SK-N-MC (cell line): ENCODE measurements at regions not wholly inside any gene's neighbourhood (a gene's known extent, or its start where the extent isn't known, plus 50 kb on each side); places are given as distances from the start of the nearest gene placed in this dataset.

Source experiments
- DNase-seq: peaks from one replicate; pipeline ENCODE4 v3.0.0-alpha.2; 2011; ENCODE audit warnings: low read depth, low spot score
- H3K27ac ChIP-seq: fragments of 200-600 bp; sonication (generic); 2 replicates; pipeline ENCODE4 v1.5.1; 2016; ENCODE audit warnings: mixed run types
- H3K36me3 ChIP-seq: fragments of 200-600 bp; sonication (generic); 2 replicates; pipeline ENCODE4 v1.6.1; 2017; ENCODE audit warnings: antibody characterized with exemption, low read length, mixed read lengths; ENCODE audit not compliant: insufficient read depth
- H3K4me3 ChIP-seq: fragments of 200-600 bp; sonication (generic); 2 replicates; pipeline ENCODE4 v1.5.1; 2016
- H3K9ac ChIP-seq: fragments of 200-600 bp; sonication (generic); 2 replicates; pipeline ENCODE4 v1.8.0; 2017; ENCODE audit warnings: mixed run types, mixed read lengths; ENCODE audit not compliant: insufficient read length
- H3K9me3 ChIP-seq: fragments of 200-600 bp; sonication (generic); 2 replicates; pipeline ENCODE4 v1.6.1; 2017; ENCODE audit warnings: low read depth, mild to moderate bottlenecking, antibody characterized with exemption, low read length, moderate library complexity, mixed read lengths
- EZH2 ChIP-seq: fragments of 200-600 bp; sonication (generic); IDR thresholded peaks from one replicate; pipeline ENCODE4 v1.6.1; 2017; ENCODE audit warnings: antibody characterized with exemption
- FOXP2 ChIP-seq: optimal IDR thresholded peaks from 2 replicates; pipeline ENCODE3; 2011; ENCODE audit warnings: mild to moderate bottlenecking, moderate library complexity; ENCODE audit not compliant: insufficient read depth; ENCODE audit errors: extremely low read length, control extremely low read depth
- POLR2AphosphoS5 ChIP-seq: IDR thresholded peaks from 2 replicates; pipeline ENCODE4 v1.6.1; 2012; ENCODE audit warnings: mild to moderate bottlenecking, low read depth, low read length, borderline replicate concordance

DNA sequence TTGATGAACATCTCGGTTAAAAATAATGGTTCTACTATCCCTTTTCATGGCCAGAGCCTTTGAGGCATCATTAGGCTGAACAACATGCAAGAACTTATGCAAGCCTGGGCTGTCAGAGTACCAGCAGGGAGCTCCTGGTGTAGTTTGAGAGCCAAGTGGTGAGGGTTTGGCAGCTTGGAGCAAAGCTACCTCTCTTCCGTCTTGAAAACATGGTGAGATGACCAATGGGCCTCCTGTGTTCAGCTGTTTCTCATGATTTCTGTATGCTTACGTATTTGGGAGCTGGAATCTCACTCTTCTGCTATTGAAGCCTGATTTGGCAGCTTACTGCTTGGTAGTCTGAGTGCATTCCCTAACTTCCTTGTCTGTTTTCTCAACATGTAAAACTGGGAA is 150.4 kb downstream of the CXCL12 start:
- H3K36me3 ChIP-seq: no peaks in the 10 kb centered on the region
- H3K27ac ChIP-seq: no peak overlapping the region; the same call in 1 of the 2 replicates
- TF ChIP-seq POLR2AphosphoS5: no peak
- no peak overlapping the region for H3K9ac ChIP-seq
- DNase-seq: no peak
- H3K9me3 ChIP-seq: no peaks in the 10 kb centered on the region
- H3K4me3 ChIP-seq: no peak overlapping the region

DNA sequence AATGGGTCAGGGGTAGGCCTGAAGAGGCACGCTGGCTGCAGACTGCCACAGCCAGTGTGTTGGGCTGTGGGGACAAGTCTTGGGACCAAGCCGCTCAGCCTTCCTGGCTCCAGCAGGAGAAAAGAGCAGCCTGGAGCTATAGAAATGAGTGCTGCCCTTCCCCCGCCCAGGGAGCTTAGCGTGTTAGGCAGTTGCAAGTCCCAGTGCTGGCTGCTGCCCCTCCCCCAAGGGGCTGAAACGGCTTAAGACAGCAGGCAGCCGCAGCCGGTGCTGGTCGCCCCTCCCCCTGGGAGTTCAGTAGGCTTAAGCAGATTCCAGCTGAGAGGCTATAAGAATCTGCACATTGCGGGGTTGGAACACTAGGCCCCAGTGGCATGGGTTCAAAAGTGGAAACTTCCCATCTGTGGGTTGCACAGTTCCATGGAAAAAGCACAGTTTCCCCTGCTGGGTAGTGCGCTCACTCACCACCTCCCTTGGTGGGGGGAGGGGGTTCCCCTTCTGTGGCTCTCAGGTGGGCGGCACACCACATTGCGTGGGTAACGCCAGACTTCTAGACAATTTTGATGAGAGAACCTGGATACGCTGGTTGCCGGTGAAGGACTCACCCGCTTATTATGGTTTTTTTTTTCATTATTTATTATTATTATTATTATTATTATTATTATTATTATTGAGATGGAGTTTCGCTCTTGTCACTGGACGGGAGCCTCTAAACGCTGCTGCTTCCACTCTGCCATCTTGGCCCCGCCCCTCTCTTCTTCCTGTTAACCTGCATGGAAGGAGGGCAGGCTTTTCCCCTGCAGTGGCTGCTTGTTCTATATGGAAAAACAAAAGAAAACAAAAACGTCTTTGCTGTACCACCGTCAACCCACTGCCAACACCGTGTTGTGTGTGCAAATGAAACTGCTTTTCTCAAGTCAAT is 151.1 kb downstream of the CXCL12 start:
- Histone ChIP-seq H3K9ac (no peak overlapping the region), H3K9me3 (no peaks in the 10 kb centered on the region), H3K36me3 (no peaks in the 10 kb centered on the region), H3K27ac (no peak overlapping the region), H3K4me3 (no peak overlapping the region)
- no peak for TF ChIP-seq FOXP2
- no peak for TF ChIP-seq POLR2AphosphoS5
- no peak for TF ChIP-seq EZH2
- no peak for DNase-seq

DNA sequence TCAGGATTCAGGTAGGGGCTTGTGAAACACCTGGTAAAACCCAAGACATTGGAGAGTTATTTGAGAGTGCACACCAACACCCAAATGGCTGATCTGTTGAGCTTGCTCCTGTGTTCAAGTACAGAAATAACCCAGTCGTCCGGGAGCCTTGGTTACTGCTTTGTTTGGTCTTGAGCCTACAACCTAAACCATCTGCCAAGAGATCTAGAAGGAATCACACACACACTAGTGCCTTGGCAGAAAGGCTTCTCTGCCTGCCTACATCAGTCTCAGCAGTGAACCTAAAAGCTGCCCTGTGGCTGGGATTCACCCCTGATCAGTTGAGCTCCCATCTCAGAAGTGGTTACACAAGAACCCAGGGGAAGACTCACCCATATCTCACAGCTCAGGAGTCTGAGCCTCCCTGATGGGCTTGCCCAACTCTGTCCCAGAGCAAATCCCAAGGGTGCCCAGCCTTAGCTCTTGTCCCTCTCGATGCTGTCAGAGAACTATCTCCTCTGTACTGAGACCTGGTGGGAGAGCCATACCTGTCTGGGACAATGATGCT is 167.6 kb downstream of the CXCL12 start:
- H3K36me3 ChIP-seq: no peaks in the 10 kb centered on the region
- DNase-seq: no peak
- H3K4me3 ChIP-seq: no peak overlapping the region
- no peak for TF ChIP-seq POLR2AphosphoS5
- H3K27ac ChIP-seq: no peak overlapping the region
- H3K9me3 ChIP-seq: no peaks in the 10 kb centered on the region
- H3K9ac ChIP-seq: no peak overlapping the region

- Histone ChIP-seq H3K27ac (no peak overlapping the region), H3K36me3 (no peaks in the 10 kb centered on the region), H3K9ac (no peak overlapping the region), H3K9me3 (no peaks in the 10 kb centered on the region), H3K4me3 (no peak overlapping the region)
- DNase-seq: no peak
- TF ChIP-seq EZH2 (no peak), POLR2AphosphoS5 (no peak), FOXP2 (no peak)
Observed at GRCh38 chr10:44216073-44216472, 168.8 kb downstream of the CXCL12 start.

- no peak for DNase-seq
- no peak overlapping the region for H3K27ac ChIP-seq
Observed at GRCh38 chr10:44209811-44210210, 175.1 kb downstream of the CXCL12 start.

DNA sequence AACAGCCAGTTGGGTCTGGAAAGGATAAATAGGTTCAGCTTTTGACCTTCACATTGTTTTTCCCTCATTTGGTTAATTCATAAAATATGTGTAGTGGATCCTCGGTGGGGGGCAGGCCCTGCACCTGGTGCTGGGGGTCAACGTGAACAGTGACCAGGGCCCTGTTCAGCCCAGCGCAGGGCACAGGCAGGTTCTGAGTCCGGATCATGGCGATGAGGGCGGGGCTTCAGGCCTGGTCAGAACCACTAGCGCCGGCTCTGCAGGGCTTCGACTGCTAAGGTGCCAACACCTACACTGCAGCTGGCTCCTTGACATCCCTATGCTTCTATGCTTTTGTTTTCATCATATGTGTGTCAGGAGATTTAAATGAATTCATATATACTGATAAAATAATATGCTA is 177.7 kb downstream of the CXCL12 start:
- Histone ChIP-seq H3K4me3 (no peak overlapping the region), H3K27ac (no peak overlapping the region), H3K9me3 (no peaks in the 10 kb centered on the region), H3K36me3 (no peaks in the 10 kb centered on the region), H3K9ac (no peak overlapping the region)
- DNase-seq: no peak
- TF ChIP-seq FOXP2 (no peak), EZH2 (no peak), POLR2AphosphoS5 (no peak)

More at GRCh38 chr10:44209811-44210210, 175.1 kb downstream of the CXCL12 start:
- TF ChIP-seq FOXP2: no peak
- no peak for TF ChIP-seq POLR2AphosphoS5
- TF ChIP-seq EZH2: no peak
- no peak overlapping the region for H3K4me3 ChIP-seq
- no peaks in the 10 kb centered on the region for H3K36me3 ChIP-seq
- H3K9me3 ChIP-seq: no peaks in the 10 kb centered on the region
- no peak overlapping the region for H3K9ac ChIP-seq

DNA sequence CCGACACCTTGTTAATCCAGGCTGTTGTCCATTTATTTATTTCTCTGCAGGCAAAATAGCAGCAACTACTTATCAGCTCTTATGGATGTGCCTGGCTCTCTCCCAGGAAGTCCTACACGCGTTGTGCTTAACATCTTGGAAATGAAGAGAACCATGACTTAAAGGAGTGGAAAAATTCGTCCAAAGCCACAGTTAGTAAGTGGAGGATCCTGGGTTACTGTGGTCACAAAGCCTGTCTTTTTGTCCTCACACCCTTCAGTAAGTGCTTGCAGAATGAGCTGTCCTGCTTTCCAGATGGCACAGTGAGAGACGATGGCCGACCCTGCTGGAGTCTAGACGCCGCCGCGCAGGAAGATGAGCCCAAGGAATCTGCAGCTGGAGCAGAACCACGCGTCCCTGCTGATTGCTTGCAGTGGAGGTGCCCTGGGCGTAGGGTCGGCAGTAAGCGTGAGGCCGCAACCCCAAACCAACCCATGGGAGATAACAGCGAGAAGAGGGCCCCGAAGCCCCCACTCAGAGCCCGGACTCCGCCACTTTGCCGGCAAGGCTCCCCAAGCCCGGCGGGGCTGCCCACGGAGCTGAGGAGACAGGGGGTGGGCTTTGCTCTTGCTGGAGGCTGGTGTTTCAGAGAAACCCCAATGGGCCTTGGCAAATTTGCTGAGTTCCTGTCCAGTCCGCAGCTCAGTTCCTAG is 178.6 kb downstream of the CXCL12 start:
- H3K36me3 ChIP-seq: no peaks in the 10 kb centered on the region
- H3K9ac ChIP-seq: no peak overlapping the region
- no peak overlapping the region for H3K4me3 ChIP-seq
- TF ChIP-seq EZH2: no peak
- no peak for TF ChIP-seq FOXP2
- TF ChIP-seq POLR2AphosphoS5: no peak
- no peaks in the 10 kb centered on the region for H3K9me3 ChIP-seq
- no peak for DNase-seq
- H3K27ac ChIP-seq: no peak overlapping the region

GRCh38 chr10:44205067-44205466 is 179.8 kb downstream of the CXCL12 start:
- no peaks in the 10 kb centered on the region for H3K36me3 ChIP-seq
- no peak overlapping the region for H3K27ac ChIP-seq
- H3K9me3 ChIP-seq: no peaks in the 10 kb centered on the region
- H3K4me3 ChIP-seq: no peak overlapping the region
- H3K9ac ChIP-seq: no peak overlapping the region
- TF ChIP-seq POLR2AphosphoS5 (no peak), EZH2 (no peak), FOXP2 (no peak)
- no peak for DNase-seq

GRCh38 chr10:44203535-44203934 is 181.4 kb downstream of the CXCL12 start:
- Histone ChIP-seq H3K9me3 (no peaks in the 10 kb centered on the region), H3K9ac (no peak overlapping the region), H3K36me3 (no peaks in the 10 kb centered on the region), H3K27ac (no peak overlapping the region), H3K4me3 (no peak overlapping the region)
- TF ChIP-seq POLR2AphosphoS5 (no peak), EZH2 (no peak), FOXP2 (no peak)
- DNase-seq: no peak
